H9 (cell line): ENCODE measurements at regions not wholly inside any gene's neighbourhood (a gene's known extent, or its start where the extent isn't known, plus 50 kb on each side); places are given as distances from the start of the nearest gene placed in this dataset.

Source experiments
- DNase-seq: peaks from one replicate; pipeline ENCODE4 v3.0.0-alpha.2; 2017
- H2AFZ ChIP-seq: one replicate; pipeline ENCODE4 v1.6.1; 2013; ENCODE audit warnings: mild to moderate bottlenecking, low read length, control low read depth, moderate library complexity
- H2AK5ac ChIP-seq: 2 replicates; pipeline ENCODE4 v1.6.1; 2013; ENCODE audit warnings: low read length, control low read depth, mixed read lengths; ENCODE audit not compliant: insufficient read length
- H2BK120ac ChIP-seq: one replicate; pipeline ENCODE4 v1.6.1; 2013; ENCODE audit warnings: low read depth, mild to moderate bottlenecking, low read length, control low read depth, inconsistent platforms; ENCODE audit not compliant: poor library complexity, severe bottlenecking
- H2BK12ac ChIP-seq: 2 replicates; pipeline ENCODE4 v1.6.1; 2013; ENCODE audit warnings: low read length, control low read depth, mixed read lengths, low read depth; ENCODE audit not compliant: insufficient read length
- H2BK15ac ChIP-seq: 2 replicates; pipeline ENCODE4 v1.6.1; 2013; ENCODE audit warnings: low read depth, low read length, control low read depth
- H2BK20ac ChIP-seq: one replicate; pipeline ENCODE4 v1.6.1; 2013; ENCODE audit warnings: low read depth, mild to moderate bottlenecking, low read length, control low read depth, inconsistent platforms; ENCODE audit not compliant: poor library complexity, severe bottlenecking
- H2BK5ac ChIP-seq: 2 replicates; pipeline ENCODE4 v1.6.1; 2013; ENCODE audit warnings: low read length, control low read depth, mixed read lengths; ENCODE audit not compliant: insufficient read length
- H3K14ac ChIP-seq: 2 replicates; pipeline ENCODE4 v1.6.1; 2013; ENCODE audit warnings: low read length, control low read depth; ENCODE audit not compliant: insufficient read depth
- H3K18ac ChIP-seq: 2 replicates; pipeline ENCODE4 v1.6.1; 2013; ENCODE audit warnings: low read depth, mild to moderate bottlenecking, mixed read lengths, low read length, control low read depth; ENCODE audit not compliant: insufficient read length
- H3K23ac ChIP-seq: 2 replicates; pipeline ENCODE4 v1.6.1; 2013; ENCODE audit warnings: low read length, control low read depth, mixed read lengths, low read depth; ENCODE audit not compliant: insufficient read length
- H3K23me2 ChIP-seq: 2 replicates; pipeline ENCODE4 v1.6.1; 2013; ENCODE audit warnings: low read depth, mild to moderate bottlenecking, mixed read lengths, low read length, control low read depth; ENCODE audit not compliant: insufficient read length, poor library complexity, severe bottlenecking
- H3K27ac ChIP-seq: 2 replicates; pipeline ENCODE4 v1.5.1; 2013; ENCODE audit warnings: low read length, control low read depth, mixed read lengths, low read depth; ENCODE audit not compliant: insufficient read length
- H3K27me3 ChIP-seq: 2 replicates; pipeline ENCODE4 v1.6.1; 2013; ENCODE audit warnings: low read length, control low read depth, inconsistent platforms; ENCODE audit not compliant: insufficient read depth
- H3K4ac ChIP-seq: 2 replicates; pipeline ENCODE4 v1.6.1; 2013; ENCODE audit warnings: low read depth, mild to moderate bottlenecking, control low read depth, inconsistent platforms, low read length, moderate library complexity
- H3K4me1 ChIP-seq: 2 replicates; pipeline ENCODE4 v1.6.1; 2013; ENCODE audit warnings: low read length, control low read depth, inconsistent platforms; ENCODE audit not compliant: insufficient read depth
- H3K4me2 ChIP-seq: 2 replicates; pipeline ENCODE4 v1.6.1; 2013; ENCODE audit warnings: low read length, control low read depth, mixed read lengths; ENCODE audit not compliant: insufficient read length, insufficient read depth
- H3K56ac ChIP-seq: 2 replicates; pipeline ENCODE4 v1.6.1; 2013; ENCODE audit warnings: low read depth, mild to moderate bottlenecking, mixed read lengths, low read length, control low read depth; ENCODE audit not compliant: insufficient read length
- H3K79me1 ChIP-seq: 2 replicates; pipeline ENCODE4 v1.6.1; 2013; ENCODE audit warnings: low read depth, mild to moderate bottlenecking, moderate library complexity, low read length, control low read depth, inconsistent platforms; ENCODE audit not compliant: insufficient read depth, poor library complexity, severe bottlenecking
- H3K79me2 ChIP-seq: 2 replicates; pipeline ENCODE4 v1.6.1; 2013; ENCODE audit warnings: low read length, control low read depth, inconsistent platforms; ENCODE audit not compliant: insufficient read depth
- H3K9ac ChIP-seq: 2 replicates; pipeline ENCODE4 v1.6.1; 2013; ENCODE audit warnings: low read length, control low read depth, mixed read lengths; ENCODE audit not compliant: insufficient read length; ENCODE audit errors: extremely low read depth
- H3K9me3 ChIP-seq: one replicate; pipeline ENCODE4 v1.6.1; 2013; ENCODE audit warnings: low read depth, low read length, inconsistent platforms; ENCODE audit not compliant: control insufficient read depth
- H3T11ph ChIP-seq: one replicate; pipeline ENCODE4 v1.6.1; 2013; ENCODE audit warnings: mild to moderate bottlenecking, low read length, control low read depth, inconsistent platforms
- H4K20me1 ChIP-seq: one replicate; pipeline ENCODE4 v1.6.1; 2013; ENCODE audit not compliant: control insufficient read depth, insufficient read length, insufficient read depth
- H4K5ac ChIP-seq: 2 replicates; pipeline ENCODE4 v1.6.1; 2013; ENCODE audit warnings: low read depth, mild to moderate bottlenecking, mixed read lengths, low read length, control low read depth; ENCODE audit not compliant: insufficient read length
- H4K8ac ChIP-seq: replicated peaks from 2 replicates; pipeline ENCODE4 v1.6.1; 2013; ENCODE audit warnings: low read length, control low read depth, mixed read lengths, low read depth; ENCODE audit not compliant: insufficient read length
- H4K91ac ChIP-seq: 2 replicates; pipeline ENCODE4 v1.6.1; 2013; ENCODE audit warnings: low read depth, mild to moderate bottlenecking, moderate library complexity, mixed read lengths, low read length, control low read depth; ENCODE audit not compliant: insufficient read length
- H3K27ac Mint-ChIP-seq, 3 experiments: 2 replicates in 2 of 3; 3 replicates in 1 of 3; pipeline ENCODE4 v1.8.0; 2020 to 2021; ENCODE audit warnings: mixed read lengths in 3 of 3, mild to moderate bottlenecking in 1 of 3, moderate library complexity in 1 of 3
- H3K27me3 Mint-ChIP-seq: 2 replicates; pipeline ENCODE4 v1.8.0; 2021; ENCODE audit warnings: low read depth, mild to moderate bottlenecking, moderate library complexity, mixed read lengths
- H3K36me3 Mint-ChIP-seq, 3 experiments: 2 replicates in 2 of 3; 3 replicates in 1 of 3; pipeline ENCODE4 v1.8.0; 2020 to 2021; ENCODE audit warnings: low read depth in 3 of 3, mixed read lengths in 3 of 3; ENCODE audit not compliant: insufficient read depth in 1 of 3
- H3K4me1 Mint-ChIP-seq, 2 experiments: 2 replicates each; pipeline ENCODE4 v1.8.0; 2020; ENCODE audit warnings: mixed read lengths in 2 of 2
- H3K4me3 Mint-ChIP-seq, 2 experiments: 2 replicates in 1 of 2; 3 replicates in 1 of 2; pipeline ENCODE4 v1.8.0; 2020 to 2021; ENCODE audit warnings: mild to moderate bottlenecking in 2 of 2, mixed read lengths in 2 of 2, moderate library complexity in 1 of 2
- H3K9me3 Mint-ChIP-seq, 2 experiments: 2 replicates in 1 of 2; 3 replicates in 1 of 2; pipeline ENCODE4 v1.8.0; 2020; ENCODE audit warnings: mild to moderate bottlenecking in 2 of 2, mixed read lengths in 2 of 2, moderate library complexity in 1 of 2
- CTCF ChIP-seq: fragments of 200-600 bp; sonication (generic); conservative IDR thresholded peaks from 3 replicates; pipeline ENCODE4 v1.8.0; 2021; ENCODE audit warnings: antibody characterized with exemption, mild to moderate bottlenecking
- WGBS: extraction: QIAGEN DNeasy Blood & Tissue Kit; methylation state at CpG from one replicate; pipeline ENCODE4 v1.1.7; 2013; ENCODE audit warnings: missing lambda C conversion rate, low lambda C conversion rate, mixed read lengths; ENCODE audit not compliant: insufficient read length; ENCODE audit errors: extremely low coverage; 5-methylcytosine and 5-hydroxymethylcytosine counted together

GRCh38 chr10:78360284-78360683 is 326.6 kb downstream of the RPS24 start:
- H4K8ac ChIP-seq: no peak overlapping the region
- WGBS: no CpG with 5 or more reads among the region's 6 CpGs
- H4K5ac ChIP-seq: no peak overlapping the region
- no peak overlapping the region for H3K18ac ChIP-seq
- no peaks in the 10 kb centered on the region for H4K20me1 ChIP-seq
- no peak overlapping the region for H2BK120ac ChIP-seq
- no peak overlapping the region for H3K14ac ChIP-seq
- H2AK5ac ChIP-seq: no peak overlapping the region
- H3K56ac ChIP-seq: no peak overlapping the region
- H4K91ac ChIP-seq: no peak overlapping the region
- no peaks in the 10 kb centered on the region for H3K9me3 ChIP-seq
- H2AFZ ChIP-seq: no peak overlapping the region
- no peak overlapping the region for H2BK5ac ChIP-seq
- H3K27me3 ChIP-seq: no peaks in the 10 kb centered on the region
- H3K27ac ChIP-seq: no peak overlapping the region
- no peak overlapping the region for H3K4ac ChIP-seq
- no peaks in the 10 kb centered on the region; a peak in 1 of 5 replicates for H3K9me3 Mint-ChIP-seq
- H3K79me1 ChIP-seq: no peaks in the 10 kb centered on the region
- no peak overlapping the region for H2BK12ac ChIP-seq
- no peak overlapping the region for H3K23ac ChIP-seq
- peaks cover 47 to 57% of the 10 kb centered on the region in 2 experiments for H3K4me1 Mint-ChIP-seq
- no peak overlapping the region; a peak in 1 of 5 replicates for H3K4me3 Mint-ChIP-seq
- H3T11ph ChIP-seq: no peak overlapping the region
- no peak for TF ChIP-seq CTCF
- H3K4me2 ChIP-seq: no peak overlapping the region
- peak overlapping the region in 1 of 3 experiments; percentile 87; a peak in 1 of 7 replicates for H3K27ac Mint-ChIP-seq
- peaks cover 18% of the 10 kb centered on the region for H3K27me3 Mint-ChIP-seq
- no peak overlapping the region for H2BK20ac ChIP-seq
- no peak for DNase-seq
- H3K9ac ChIP-seq: no peak overlapping the region
- peaks cover 0 to 1% (median 0%) of the 10 kb centered on the region in 3 experiments; a peak in 1 of 7 replicates for H3K36me3 Mint-ChIP-seq
- H3K4me1 ChIP-seq: peaks cover 2% of the 10 kb centered on the region; the same call in 1 of the 2 replicates
- H3K23me2 ChIP-seq: no peaks in the 10 kb centered on the region
- H3K79me2 ChIP-seq: no peaks in the 10 kb centered on the region
- no peak overlapping the region for H2BK15ac ChIP-seq
